Stimulated activated CD4-positive, alpha-beta T cell treated with anti-CD3 and anti-CD28 coated beads, Interleukin-1b, Interleukin-23, amount 100 ng/mL, for 1 hour (primary cell): ENCODE measurements at regions not wholly inside any gene's neighbourhood (a gene's known extent, or its start where the extent isn't known, plus 50 kb on each side); places are given as distances from the start of the nearest gene placed in this dataset.

Experiments
- DNase-seq, 2 donors: peaks; one replicate each; pipeline ENCODE4 v3.0.0-alpha.2; 2020; ENCODE audit warnings: low read depth in 2 of 2

DNA sequence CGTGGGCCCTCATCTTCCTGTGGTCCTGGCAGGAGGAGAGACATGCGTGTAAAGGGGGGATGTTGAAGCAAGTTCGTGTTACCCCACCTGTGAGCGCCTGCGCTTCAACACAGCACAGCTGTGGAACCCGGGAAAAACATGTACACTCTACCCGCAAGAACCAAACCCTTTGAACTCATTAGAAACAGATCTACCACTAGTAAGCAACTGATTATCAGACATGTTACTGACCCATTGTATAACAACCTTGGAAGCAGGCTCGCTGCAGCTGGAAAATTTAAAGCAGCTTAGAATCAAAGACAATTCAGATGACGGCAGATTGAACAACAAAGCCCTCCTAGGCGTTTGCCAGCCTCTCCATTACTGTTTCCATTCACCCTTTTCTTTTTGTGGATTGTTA lies 771.7 kb upstream of the SALL3 start:
- no peak for DNase-seq

DNA sequence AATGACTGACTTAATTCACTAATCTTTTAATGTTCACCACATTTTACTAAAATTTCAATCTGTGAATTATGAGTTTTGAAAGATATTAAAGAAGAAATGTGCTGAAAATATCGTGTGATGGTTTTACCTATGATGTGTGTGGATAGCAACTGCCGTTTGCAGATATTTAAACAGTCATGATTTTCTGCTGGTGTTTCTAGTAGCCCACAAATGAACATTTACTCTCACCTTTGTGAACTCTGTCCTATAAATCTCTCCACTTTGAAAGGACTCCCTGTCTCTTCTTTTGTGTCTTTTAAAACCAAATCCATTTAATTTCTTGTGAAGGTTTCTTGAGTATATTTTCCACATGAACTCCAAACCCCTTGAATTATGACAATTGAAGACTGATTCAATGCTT lies 771.2 kb upstream of the SALL3 start:
- no peak for DNase-seq

DNA sequence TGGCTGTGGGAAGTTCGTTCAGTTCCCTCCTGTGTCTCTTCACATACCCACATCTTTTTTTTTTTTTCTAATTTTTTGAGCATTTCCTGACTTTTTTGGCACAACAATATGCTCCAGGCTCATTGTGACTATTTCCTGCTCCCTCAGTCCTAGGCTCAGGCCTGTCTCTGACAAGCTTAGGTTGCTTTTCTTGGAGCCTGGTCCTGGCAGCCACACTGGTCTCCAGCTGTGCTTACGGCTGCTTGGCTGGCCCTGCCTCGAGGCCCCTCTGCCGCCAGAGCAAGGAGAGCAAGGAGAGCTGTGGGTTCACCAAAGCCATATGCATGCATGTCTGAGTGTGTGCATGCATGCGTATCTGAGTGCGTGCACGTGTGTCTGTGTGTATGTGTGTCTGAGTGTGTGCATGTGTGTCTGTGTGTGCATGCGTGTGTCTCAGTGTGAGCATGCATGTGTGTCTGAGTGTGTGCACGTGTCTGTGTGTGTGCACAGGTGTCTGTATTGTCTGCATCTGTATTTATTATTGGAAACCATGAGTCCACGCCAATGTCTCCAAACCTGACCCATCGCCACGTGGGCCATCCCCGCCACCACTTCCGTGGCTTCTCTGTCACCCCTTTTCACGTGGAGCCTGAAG lies 766.1 kb upstream of the SALL3 start:
- DNase-seq = no peak

DNA sequence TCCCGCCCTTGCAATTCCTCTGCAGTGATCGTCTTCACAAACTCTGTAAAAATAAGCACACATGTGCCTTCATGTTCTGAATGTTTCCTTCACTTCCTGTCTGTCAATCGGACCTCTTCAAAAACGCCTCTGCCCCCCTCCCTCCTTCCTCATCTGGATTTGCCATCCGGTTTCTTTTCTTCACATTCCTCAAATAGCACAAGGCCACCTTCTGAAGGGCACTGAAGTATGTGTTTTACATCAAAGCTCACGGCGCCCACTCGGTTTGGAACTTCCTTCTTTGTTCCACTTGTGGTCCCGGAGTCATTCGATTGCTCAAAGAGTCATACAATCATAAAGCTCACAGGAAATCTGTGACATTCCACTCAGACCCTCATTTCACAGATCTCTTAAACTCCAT lies 758.1 kb upstream of the SALL3 start:
- no peak for DNase-seq

DNA sequence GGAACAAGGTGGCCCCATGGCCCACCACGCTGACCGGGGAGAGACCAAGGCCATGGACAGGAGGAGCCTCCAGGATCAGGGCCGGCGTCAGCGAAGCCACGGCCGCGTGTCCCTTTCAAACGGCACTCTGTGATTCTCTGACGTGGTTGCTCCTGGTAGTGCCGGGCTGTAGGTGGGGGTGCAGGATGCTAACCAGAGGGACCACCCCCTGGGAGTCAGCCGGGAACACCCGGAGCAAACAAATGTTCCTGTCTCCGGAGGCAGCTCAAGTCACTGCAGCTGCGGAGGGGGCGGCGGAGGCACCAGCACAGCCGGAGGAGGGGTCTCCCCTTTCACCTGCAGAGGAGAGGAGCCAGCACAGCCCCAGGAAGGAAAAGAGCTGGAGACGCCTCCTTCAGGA lies 750.6 kb upstream of the SALL3 start:
- no peak for DNase-seq

DNA sequence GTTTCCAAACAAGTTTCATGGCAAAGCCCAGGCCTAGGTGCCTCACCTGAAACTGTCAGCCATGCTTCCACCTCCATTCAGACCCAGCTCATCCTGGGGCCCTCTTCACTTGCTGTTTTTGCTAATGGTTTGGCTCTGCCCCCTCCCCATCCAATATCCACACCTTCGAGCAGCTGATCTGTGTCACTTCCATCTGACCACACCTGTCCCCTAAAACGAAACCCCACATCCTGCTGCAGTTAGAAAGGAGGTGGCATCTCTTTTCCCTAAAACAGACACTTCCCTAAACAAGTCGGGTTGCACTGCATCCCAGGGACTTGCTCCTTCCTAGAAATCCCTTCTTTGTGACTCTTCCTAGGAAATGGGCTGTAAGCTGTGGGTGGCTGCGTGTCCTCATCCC lies 748.7 kb upstream of the SALL3 start:
- no peak for DNase-seq

DNA sequence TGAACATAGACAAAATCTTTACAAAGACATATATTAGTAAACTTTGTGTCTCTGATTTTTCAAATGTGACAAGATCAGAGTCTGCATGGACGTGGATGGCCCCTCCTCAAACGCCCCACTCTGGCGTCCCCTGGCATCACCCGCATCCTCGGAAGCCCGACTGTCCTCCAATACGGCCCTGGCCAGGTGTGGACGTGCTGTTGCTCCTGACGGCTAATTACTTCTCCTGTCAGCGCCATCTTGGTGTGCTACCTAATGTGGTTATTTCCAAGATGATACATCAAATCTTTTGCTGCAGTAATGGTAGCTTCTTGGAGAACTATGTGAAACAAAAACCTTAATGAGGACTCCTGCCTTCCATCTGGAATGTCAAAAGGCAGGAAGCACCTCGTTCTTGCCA lies 747.4 kb upstream of the SALL3 start:
- DNase-seq = no peak

DNA sequence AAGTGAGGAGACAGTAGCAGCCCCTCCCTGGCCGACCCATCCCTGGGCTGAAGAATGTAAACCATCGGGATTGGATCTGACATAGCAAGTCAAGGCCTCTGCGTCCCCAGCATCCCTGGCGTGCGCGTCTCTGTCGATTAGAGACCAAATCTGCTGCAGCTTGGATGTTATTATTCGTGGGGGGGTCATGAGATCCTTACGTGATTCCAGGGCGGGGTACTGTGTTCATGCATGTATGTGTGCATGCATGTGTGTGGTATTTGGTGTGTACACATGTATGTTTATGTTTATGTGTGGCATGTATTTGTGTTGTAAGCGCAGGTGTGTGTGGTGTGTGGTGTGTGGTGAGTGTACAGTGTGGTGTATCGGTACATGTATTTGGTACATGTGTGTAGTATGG lies 741.8 kb upstream of the SALL3 start:
- no peak for DNase-seq

DNA sequence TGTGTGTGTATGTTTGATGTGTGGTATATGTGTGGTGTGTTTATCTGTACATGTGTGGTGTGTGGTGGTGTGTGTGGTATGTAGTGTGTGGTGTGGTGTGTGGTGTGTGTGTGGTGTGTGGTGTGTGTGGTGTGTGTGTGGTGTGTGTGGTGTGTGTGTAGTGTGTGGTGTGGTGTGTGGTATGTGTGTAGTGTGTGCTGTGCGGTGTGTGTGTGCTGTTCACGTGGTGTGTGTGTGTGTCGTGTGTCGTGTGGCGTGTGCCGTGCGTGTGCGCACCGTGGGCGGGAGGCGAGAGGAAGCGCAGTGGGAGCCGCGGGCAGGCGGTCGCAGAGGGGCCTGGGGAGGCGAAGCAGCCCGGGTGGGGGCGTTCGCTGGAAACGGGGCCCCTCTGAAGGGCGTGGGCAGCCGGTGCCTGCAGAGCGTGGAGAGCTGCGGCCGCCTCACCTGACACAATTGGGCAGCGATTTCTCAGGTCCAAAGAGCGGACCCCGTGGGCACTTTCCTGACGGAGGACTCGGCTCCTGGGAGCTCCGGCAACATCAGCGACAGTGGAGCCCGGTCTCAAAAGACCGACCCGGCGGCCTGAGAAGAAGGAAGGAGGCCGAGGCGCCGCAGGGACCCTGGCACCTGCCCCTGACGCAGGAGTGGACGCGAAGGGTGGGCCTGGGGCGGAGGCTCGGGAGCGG lies 741.1 kb upstream of the SALL3 start:
- no peak for DNase-seq

DNA sequence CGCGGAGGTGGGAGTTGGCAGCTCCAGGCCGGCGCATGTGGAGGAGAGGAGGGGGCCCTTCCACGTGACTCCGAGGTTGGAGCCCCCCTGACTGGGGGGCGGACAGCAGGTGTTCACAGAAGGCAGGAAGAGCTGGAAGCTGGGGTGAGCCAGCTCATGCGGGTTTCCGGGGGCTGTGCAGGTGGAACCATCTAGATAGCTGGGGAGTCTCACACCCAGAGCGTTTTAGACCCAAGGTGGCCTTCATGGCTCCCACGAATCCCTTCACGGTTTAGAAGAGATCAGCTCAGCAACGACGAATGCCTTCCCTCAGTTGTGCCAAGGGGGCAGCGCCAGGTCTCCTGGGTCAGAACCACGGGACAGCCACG lies 740.5 kb upstream of the SALL3 start:
- no peak for DNase-seq

DNA sequence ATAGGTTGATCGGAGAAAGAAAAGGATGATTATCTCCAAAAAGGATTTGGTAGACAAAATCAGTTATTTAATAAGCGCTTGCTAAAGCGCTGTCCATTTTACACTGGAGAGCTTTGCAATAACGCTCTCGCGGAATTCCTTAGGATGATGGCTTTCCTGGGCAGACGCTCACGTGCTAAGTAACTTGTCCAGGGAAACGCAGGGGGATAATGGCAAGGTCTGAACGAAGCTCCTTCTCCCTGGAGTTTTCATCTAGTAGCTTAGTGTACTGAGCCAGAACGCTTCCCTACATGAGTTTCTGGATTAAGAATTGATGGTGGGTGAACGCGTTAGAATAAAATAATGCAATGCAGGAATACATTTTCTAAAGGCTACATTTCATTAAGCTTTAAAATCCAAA lies 739.5 kb upstream of the SALL3 start:
- DNase-seq = no peak

DNA sequence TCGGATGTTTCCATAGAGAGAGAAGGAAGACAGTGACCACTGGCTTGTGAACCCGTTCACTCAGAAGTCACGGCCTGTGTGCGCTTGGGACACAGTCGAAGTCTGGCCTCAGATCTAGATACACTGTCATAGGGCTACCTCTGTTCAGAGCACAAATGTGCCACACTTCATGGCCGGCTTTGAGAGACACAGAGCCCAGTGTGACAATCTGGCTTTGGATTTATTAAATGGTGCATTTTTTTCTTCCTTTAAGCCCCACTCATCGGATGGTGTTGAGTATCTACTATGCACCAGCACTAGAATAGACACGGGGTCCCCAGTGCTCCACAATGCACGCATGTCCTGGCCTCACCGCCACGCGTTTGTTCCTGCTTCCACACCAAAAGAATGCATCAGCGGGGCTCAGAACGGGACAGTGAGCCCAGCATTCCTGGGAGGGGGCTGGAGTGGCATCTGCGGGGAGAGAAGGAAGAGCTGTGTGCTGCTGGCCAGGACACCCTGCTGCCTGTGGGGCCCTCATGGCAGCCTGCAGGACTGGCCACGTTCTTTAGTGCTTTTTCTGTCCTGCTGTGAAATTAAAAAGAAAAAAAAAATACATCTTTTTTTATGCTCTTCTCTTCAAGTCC lies 738.9 kb upstream of the SALL3 start:
- DNase-seq = no peak

DNA sequence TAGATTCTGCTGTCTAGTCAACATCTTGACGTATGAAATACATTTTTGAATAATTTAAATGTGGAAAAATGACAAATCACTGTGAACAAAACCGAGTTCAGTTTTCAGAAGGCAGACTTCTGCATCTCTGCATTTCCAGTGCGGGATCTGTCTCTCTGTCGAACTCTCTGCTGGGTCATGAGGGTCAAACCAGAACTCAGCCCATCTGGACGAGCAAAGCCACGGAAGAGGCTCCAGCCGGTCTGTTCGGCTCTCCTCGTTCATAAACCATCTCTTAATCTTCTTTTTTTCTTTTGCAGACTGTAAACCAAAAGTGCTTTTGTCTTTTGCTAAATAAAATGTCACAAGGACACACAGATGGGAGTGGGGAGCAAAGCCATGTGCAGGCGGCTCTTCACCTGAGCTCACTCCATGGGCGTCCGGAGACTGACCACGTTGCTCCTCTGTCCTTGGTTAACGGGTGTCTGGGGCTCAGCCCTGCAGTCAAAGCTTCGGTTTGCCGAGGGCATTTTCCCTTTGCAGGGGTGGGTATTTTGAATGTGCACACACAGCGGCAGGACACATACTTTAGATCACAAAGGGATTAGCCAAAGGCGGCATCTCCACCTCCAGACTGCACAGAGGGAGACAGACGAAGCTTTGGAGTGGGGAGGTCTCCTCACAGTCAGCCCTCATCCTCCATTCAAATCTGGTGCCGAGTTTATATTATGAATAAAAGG lies 737.9 kb upstream of the SALL3 start:
- no peak for DNase-seq

DNA sequence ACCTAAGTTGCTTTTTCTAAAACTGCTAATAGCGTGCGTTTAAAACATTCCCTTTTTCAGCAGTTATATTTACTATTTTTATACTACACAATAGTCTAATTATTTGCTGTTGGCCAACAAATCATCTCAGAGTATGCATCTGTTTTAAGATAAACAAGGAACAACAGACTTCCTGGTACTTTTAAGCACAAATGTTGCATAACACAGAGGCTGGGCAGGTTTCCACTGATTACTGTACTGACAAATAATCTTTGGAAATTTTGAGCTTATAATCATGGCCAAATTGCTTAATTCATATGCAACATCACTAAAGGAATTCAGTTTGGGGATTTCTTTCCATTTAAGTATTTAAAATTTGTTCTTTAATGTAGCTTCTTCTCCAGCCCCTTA lies 737.4 kb upstream of the SALL3 start:
- no peak for DNase-seq

DNA sequence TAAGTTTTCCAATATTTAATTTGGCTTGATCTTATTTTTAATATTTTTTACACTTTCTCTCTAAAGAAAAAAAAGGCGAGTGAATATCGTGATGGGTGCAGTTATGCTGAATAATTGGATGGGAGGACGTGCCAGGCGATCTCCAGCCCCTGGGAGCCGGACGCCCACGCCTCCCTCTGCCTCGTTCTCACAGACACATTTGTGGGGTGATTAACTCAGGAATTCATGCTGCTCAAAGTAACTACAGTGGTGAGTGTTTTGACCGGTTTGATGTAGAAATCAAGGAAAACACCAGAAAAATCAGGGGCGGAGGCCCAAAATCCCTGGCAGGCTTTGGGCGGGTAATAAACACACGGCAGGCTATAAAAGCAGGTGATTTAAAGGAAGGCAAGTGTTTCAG lies 736.8 kb upstream of the SALL3 start:
- DNase-seq = no peak

DNA sequence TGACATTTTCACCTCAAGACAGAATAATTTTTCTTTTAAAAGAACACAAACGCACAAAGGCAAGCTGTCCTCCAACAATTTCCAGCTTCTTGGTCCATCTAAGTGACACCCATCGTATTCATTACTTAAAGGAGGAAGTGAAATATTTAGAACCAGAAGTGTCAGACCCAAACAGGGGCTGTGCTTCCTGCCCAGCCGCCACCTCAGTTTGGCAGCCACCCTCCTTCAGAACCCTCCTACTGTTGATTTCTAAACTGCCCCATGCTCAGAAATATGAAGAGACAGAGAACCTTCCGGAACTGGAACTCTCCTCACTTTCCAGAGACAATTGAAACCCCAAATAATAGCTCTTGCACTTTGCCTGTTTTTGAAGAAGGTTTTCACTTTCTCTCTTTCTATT lies 734.8 kb upstream of the SALL3 start:
- DNase-seq = no peak

DNA sequence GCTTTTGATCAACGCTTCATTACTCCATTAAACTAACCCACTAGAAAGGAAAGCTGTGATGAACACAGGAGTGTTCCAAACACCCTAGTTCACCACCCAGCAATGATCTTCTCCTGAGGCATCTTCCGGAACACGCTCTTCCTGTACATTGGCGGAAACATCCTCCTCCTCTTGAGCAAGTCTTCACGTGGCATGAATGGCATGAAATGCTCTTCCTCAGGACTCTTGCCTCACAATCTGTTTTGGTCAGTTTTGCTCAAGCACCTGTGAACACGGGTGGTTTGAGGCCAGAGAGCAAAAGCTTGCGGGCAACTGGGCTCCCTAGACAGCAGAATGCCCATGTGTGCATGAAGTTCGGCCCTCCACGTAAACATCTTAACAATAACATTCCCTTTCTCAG lies 734.2 kb upstream of the SALL3 start:
- DNase-seq = no peak

DNA sequence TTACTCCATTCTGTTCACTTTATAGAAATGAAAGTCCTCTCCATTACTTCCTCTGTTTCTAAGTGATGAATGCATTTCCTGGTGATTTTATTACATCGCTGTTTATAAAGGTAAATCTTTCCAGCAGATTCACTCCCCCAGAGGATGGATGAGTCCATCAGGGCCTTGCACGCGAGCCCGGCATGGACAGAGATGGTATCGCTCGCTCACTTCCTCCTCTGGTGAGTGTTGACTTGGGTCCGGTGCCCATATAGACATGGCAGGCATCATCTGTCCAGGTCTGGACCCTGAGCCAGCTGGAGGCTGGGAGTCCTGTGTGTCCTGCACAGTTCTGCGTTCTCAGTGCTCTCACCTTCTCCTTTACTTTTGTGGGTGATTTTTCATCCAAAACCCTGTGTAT lies 733.6 kb upstream of the SALL3 start:
- DNase-seq = no peak

DNA sequence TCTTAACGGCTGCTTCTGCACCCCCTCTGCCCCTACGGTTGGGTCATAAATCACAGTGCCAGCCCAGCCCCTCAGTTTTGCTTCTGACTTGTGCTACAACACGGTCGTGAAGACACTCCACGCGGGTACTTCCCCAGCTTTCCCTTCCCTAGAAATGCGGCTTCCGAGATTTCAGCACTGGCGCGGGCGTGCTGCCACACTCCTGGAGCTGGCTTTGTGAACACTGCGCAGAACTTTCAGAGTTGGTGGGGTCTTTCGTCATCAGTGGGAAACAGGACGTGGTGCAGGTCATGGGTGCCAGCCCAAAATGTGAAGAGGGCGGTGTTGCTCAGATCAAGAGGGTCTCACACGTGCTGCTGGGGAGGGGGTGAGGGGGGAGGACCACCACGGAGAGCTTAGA lies 733.0 kb upstream of the SALL3 start:
- no peak for DNase-seq

DNA sequence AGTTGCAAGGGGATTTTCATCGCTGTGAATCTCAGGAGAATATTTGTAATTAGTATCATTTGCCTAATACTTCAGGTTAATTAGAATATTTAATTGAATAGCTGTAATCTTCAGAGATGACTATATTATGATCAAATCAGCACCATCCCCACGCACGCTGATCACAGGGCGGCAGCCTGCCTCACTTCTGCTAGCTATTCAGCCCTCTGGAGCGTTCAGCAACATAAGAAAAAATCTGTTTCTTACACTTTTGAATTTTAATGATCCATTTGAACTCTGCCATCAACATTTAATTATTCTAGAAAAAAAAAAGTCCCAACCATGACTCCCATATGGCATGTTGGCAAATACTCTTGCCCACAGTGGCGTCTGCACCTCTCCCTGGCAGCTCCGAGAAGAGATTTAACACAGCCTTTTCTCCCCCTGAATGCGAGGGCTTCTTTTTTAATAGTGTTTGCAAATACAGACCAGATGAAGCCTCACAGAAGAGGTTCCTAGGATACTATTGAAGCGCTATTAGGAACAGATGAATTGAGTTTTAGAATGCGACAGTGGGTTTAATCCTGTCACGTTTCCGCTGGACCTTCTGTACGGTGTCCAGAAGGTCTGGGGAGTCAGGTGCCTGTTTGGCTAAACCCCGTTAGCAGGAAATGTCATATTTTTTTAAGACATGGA lies 731.9 kb upstream of the SALL3 start:
- DNase-seq = no peak

DNA sequence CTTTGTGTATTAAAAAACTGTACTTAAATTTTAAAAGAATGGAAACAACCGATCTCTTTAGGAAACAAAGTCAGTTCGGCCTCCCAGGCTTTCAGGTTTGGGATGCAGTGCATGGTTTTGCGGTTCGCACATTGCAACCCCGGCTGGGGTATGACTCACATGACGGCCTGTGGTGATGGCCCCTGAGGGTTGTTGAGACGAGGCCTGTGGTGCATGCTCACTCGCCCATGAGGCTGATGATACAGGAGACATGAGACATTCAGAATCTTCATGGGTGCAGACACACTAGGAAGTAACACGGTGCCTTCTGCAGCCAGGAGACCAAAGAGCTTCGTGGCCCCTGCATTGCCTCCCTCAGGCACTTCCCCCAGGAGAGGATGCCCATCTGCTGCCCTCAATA lies 724.6 kb upstream of the SALL3 start:
- no peak for DNase-seq

DNA sequence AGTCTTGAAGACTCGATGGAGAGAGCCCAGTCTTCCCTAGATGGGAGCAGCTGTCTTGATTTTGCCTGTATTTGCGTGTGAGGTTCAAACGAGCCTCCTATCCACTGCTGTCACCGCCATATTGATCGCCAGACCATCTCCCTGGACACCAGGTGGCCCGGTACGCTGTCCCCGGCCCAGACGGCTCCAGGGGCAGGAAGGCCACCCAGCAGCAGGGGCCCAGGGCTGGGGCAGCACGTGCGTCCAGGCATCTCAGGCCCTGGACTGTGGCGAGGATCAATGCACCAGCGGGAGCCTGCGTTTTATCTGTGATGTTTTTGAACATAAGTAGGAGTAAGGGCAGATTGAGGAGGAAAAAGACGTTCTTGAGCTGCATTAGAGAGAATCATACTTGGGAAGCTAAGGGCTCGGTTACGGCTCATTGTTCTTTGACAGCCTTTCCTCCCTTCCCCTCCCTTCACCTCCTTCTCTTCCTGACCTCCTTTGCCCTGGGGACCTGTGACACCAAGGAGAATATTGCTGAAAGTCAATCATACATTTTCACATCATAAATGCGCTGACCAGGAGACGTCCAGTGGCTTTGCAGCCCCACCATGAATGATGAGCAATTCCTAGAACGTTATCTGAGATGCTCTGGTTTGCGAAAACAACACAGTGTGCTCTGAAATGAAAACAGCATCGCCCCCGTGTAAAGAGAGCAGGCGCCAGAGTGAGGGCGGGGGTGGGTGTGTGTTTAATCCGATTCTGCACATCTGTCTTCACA lies 711.2 kb upstream of the SALL3 start:
- DNase-seq = no peak
